ENCODE measurements at regions not wholly inside any gene's neighbourhood (a gene's known extent, or its start where the extent isn't known, plus 50 kb on each side); places are given as distances from the start of the nearest gene placed in this dataset.

DNA sequence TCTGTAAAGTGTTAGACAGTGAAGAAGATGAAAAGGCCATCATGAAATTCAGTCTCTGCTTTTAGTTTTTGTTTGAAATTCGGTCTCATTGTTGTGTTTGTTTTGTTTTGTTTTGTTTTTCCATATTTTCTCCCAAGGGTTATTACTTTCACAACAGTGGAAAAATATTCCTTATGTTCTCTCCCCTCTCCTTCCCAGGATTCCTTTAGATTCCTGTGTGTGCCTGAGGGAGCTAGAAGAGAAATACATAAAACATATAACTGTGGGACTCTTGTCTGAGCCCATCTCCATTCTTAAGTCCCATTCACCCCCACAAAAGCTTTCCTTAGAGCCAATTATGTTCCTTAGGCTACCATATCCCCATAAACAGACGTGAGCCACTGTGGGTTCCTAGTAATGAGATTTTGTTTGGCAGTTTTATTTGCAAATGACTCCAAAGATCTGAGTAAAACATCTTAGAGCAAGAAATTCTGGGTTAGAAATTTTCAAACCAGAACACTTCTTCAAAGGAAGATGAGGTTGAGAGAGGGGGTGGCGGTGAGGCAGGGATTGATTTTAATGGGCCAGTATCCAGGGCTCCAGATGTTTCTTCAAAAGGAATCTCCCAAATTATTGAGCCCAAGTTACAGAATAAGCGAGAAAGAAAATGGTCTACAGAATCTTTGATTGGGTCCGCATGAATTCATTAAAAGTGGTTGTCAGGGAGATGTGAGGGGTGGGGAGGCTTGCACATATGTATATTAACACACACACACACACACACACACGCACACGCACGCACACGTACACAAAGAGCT lies 157.8 kb upstream of the TNP1 start:
- TF ChIP-seq NFRKB (IDR thresholded peaks at IDR 0.05) (no peak), ARNT (IDR thresholded peaks at IDR 0.05) (no peak), FOXM1 (IDR thresholded peaks at IDR 0.05; ENCODE audit: borderline replicate concordance) (no peak), HDGF (IDR thresholded peaks at IDR 0.05; ENCODE audit: borderline replicate concordance) (no peak)

All from HEK293T (cell line).